HG02571 (cell line): ENCODE measurements at regions not wholly inside any gene's neighbourhood (a gene's known extent, or its start where the extent isn't known, plus 50 kb on each side); places are given as distances from the start of the nearest gene placed in this dataset.
"Not testable (repeated sequence)": the region's sequence is repeated elsewhere in the genome, so short reads cannot be mapped to it uniquely, and the experiment has no call there.

ENCODE experiments used
- ATAC-seq: cut with Tn5 transposase; IDR thresholded peaks from one replicate; pipeline ENCODE4 v1.9.1; 2021; ENCODE audit warnings: mild to moderate bottlenecking, moderate library complexity; ENCODE audit not compliant: unreplicated experiment

GRCh38 chr10:95137990-95138625 lies 55.9 kb upstream of the ACSM6 start:
- ATAC-seq = not testable (repeated sequence)

GRCh38 chr10:95134490-95134889 lies 59.5 kb upstream of the ACSM6 start:
- ATAC-seq = no peak

- no peak for ATAC-seq
Measured at GRCh38 chr10:95133997-95134396, 60.0 kb upstream of the ACSM6 start.

DNA sequence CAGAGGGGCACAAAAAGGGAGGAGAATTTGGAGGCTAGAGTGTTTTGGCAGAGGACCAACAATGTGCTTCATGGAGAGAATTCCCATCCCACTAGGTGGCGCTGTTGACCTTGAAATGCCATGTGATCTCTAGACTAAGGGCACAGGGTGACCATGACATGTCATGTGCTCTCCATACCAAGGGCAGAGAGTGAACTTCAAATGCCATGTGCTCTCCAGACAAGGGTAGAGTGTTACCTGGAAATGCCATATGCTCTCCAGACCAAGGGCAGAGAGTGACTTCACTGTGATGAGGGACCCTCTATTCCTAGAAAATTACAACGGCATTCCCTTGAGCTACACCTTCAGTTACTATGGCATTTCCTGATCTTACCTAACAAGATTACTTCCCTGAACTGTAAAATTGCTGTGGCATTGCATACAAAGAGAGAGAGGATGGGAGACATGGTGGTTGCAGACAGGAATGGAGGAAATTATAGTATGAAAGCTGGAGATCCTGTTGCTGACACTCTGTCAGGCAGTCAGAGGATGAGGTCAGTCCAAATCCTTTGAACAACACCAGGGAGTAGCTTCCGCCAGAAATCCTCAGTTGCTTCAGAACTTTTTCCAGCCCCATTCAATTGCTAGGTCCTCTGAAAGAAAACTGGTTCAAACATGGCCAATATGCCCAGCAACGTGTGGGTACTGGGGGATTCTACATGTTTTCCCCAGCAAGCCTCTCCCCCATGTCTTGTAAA lies 60.9 kb upstream of the ACSM6 start:
- ATAC-seq = peak; percentile 69

GRCh38 chr10:95130429-95130828 lies 61.1 kb upstream of the CYP2C8 start:
- ATAC-seq = not testable (repeated sequence)

GRCh38 chr10:95125582-95125981 lies 56.3 kb upstream of the CYP2C8 start:
- ATAC-seq = no peak

DNA sequence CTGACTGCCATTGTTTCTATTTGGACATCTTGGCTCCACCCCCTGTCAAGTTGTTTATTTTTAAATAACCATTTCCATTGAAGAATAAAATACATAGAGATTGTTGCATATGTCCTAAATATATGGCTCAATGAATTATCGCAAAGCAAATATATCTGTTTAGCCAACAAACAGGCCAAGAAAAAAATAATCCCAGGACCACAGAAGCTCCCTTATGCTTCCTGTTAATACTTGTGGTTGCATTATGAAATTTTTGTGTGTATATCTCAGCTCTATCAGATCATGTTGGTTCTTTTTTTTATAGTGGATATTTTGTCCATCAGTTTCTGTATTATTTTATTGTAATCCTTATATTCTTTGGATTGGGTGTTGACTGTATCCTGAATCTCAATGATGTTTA lies 53.4 kb upstream of the CYP2C8 start:
- no peak for ATAC-seq

- ATAC-seq = no peak
Measured at GRCh38 chr10:95121904-95122303, 52.6 kb upstream of the CYP2C8 start.
